Keratinocyte (primary cell): ENCODE measurements at regions not wholly inside any gene's neighbourhood (a gene's known extent, or its start where the extent isn't known, plus 50 kb on each side); places are given as distances from the start of the nearest gene placed in this dataset.

Experiments used
- DNase-seq: peaks from one replicate; pipeline ENCODE4 v3.0.0-alpha.2; 2011; ENCODE audit warnings: low read depth, missing footprints, low spot score
- FAIRE-seq: peaks from 2 replicates; lab custom pipeline; 2011; peaks lifted over from hg19 to GRCh38; lab: Jason Lieb, UNC
- H2AFZ ChIP-seq: 2 replicates; pipeline ENCODE4 v1.6.0; 2012; ENCODE audit warnings: low read length, control low read depth, inconsistent platforms; ENCODE audit not compliant: control insufficient read depth
- H3K27ac ChIP-seq: 2 replicates; pipeline ENCODE4 v1.5.1; 2011; ENCODE audit warnings: low read length; ENCODE audit not compliant: control insufficient read depth, insufficient read depth
- H3K27me3 ChIP-seq: 3 replicates; pipeline ENCODE4 v1.6.0; 2011; ENCODE audit warnings: low read length; ENCODE audit not compliant: control insufficient read depth, insufficient read depth; ENCODE audit errors: extremely low read depth
- H3K36me3 ChIP-seq, 2 experiments: 2 replicates in 1 of 2; 3 replicates in 1 of 2; pipeline ENCODE4 v1.5.1; 2011; ENCODE audit warnings: low read length in 2 of 2, mild to moderate bottlenecking in 1 of 2; ENCODE audit not compliant: control insufficient read depth in 2 of 2, insufficient read depth in 2 of 2; ENCODE audit errors: extremely low read depth in 1 of 2
- H3K4me1 ChIP-seq: 3 replicates; pipeline ENCODE4 v1.5.1; 2011; ENCODE audit warnings: low read length; ENCODE audit not compliant: control insufficient read depth, insufficient read depth; ENCODE audit errors: extremely low read depth
- H3K4me2 ChIP-seq: 3 replicates; pipeline ENCODE4 v1.6.0; 2011; ENCODE audit warnings: low read depth, low read length; ENCODE audit not compliant: control insufficient read depth, insufficient read depth; ENCODE audit errors: extremely low read depth
- H3K4me3 ChIP-seq, 3 experiments: fragments of 200-600 bp in 1 of 3; sonication (generic) in 1 of 3; 2 replicates in 2 of 3; 3 replicates in 1 of 3; pipeline ENCODE4 v1.5.1; 2011 to 2016; ENCODE audit warnings: low read length in 3 of 3, mild to moderate bottlenecking in 3 of 3, control low read depth in 2 of 3, inconsistent platforms in 1 of 3, low read depth in 1 of 3, mixed read lengths in 1 of 3, mixed run types in 1 of 3, moderate library complexity in 1 of 3; ENCODE audit not compliant: control insufficient read depth in 2 of 3, insufficient read depth in 2 of 3; ENCODE audit errors: extremely low read depth in 1 of 3
- H3K79me2 ChIP-seq: 2 replicates; pipeline ENCODE4 v1.6.0; 2012; ENCODE audit warnings: low read length; ENCODE audit not compliant: control insufficient read depth, insufficient read depth
- H3K9ac ChIP-seq: 3 replicates; pipeline ENCODE4 v1.6.0; 2011; ENCODE audit warnings: low read length; ENCODE audit not compliant: control insufficient read depth, insufficient read depth; ENCODE audit errors: extremely low read depth
- H3K9me1 ChIP-seq: 3 replicates; pipeline ENCODE4 v1.6.0; 2011; ENCODE audit warnings: low read length; ENCODE audit not compliant: control insufficient read depth, insufficient read depth; ENCODE audit errors: extremely low read depth
- H3K9me3 ChIP-seq: 2 replicates; pipeline ENCODE4 v1.5.1; 2012; ENCODE audit warnings: low read depth, low read length; ENCODE audit not compliant: control insufficient read depth
- H4K20me1 ChIP-seq: 3 replicates; pipeline ENCODE4 v1.6.0; 2011; ENCODE audit warnings: low read length; ENCODE audit not compliant: control insufficient read depth, insufficient read depth; ENCODE audit errors: extremely low read depth
- CTCF ChIP-seq, 3 experiments: IDR thresholded peaks in 1 of 3; conservative IDR thresholded peaks in 1 of 3; optimal IDR thresholded peaks in 1 of 3; 2 replicates in 2 of 3; 3 replicates in 1 of 3; pipeline versions ENCODE3 to v1.5.1; 2011; ENCODE audit warnings: low read length in 3 of 3, mild to moderate bottlenecking in 3 of 3, moderate library complexity in 2 of 3, control low read depth in 1 of 3, inconsistent platforms in 1 of 3; ENCODE audit not compliant: insufficient read depth in 2 of 3; ENCODE audit errors: extremely low read depth in 1 of 3
- EZH2 ChIP-seq: IDR thresholded peaks from one replicate; pipeline ENCODE4 v1.6.1; 2012; ENCODE audit warnings: inconsistent platforms, mild to moderate bottlenecking, low read length, moderate library complexity
- dilution Hi-C: fragments of 300-500 bp; cut with MboI; formaldehyde crosslinking; loops from one replicate; pipeline ENCODE4 v1.7.0; 2020; ENCODE audit warnings: low sequenced_read_pairs; ENCODE audit not compliant: extremely low pct_ligation_motif_present

DNA sequence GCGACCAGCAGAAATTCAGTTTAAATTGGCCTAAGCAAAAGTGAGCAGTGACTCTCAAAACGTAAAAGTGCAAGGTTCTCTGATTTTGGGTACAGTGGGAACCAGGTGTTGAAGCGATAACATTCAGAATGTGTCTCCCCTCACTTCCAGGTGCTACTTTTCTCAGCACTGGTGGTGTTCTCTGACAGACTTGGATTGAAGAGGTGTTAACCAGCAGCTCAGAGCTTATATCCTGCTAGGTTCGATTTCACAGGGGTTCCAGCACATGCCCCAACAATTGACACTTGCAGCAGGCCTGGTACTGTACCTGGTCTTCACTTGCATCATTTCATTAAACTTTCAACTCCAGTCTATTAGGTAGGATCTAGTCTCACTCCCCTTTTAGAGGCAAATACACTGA lies 680.2 kb downstream of the VRK1 start:
- no peaks in the 10 kb centered on the region for H4K20me1 ChIP-seq
- H3K9me1 ChIP-seq: no peaks in the 10 kb centered on the region
- H3K9me3 ChIP-seq: no peaks in the 10 kb centered on the region
- dilution Hi-C loops: no loop called here
- no peak overlapping the region for H2AFZ ChIP-seq
- H3K9ac ChIP-seq: no peak overlapping the region
- H3K4me1 ChIP-seq: no peaks in the 10 kb centered on the region
- H3K27ac ChIP-seq: no peak overlapping the region
- no peak overlapping the region for H3K4me2 ChIP-seq
- TF ChIP-seq CTCF (optimal IDR thresholded peaks at IDR 0.05 in 1 of 3, IDR thresholded peaks at IDR 0.05 in 1 of 3, conservative IDR thresholded peaks at IDR 0.05 in 1 of 3; ENCODE audit: extremely low read depth in 1 of 3, insufficient read depth in 2 of 3, low read length in 3 of 3): no peak
- TF ChIP-seq EZH2: no peak
- no peaks in the 10 kb centered on the region for H3K27me3 ChIP-seq
- H3K36me3 ChIP-seq: no peaks in the 10 kb centered on the region
- H3K79me2 ChIP-seq: no peaks in the 10 kb centered on the region
- no peak overlapping the region for H3K4me3 ChIP-seq
- no peak for FAIRE-seq
- no peak for DNase-seq

GRCh38 chr14:97485201-97485600 lies 688.0 kb downstream of the VRK1 start:
- H3K27ac ChIP-seq: no peak overlapping the region
- H3K4me3 ChIP-seq: no peak overlapping the region
- no peak for TF ChIP-seq CTCF (optimal IDR thresholded peaks at IDR 0.05 in 1 of 3, IDR thresholded peaks at IDR 0.05 in 1 of 3, conservative IDR thresholded peaks at IDR 0.05 in 1 of 3; ENCODE audit: extremely low read depth in 1 of 3, insufficient read depth in 2 of 3, low read length in 3 of 3)
- no peaks in the 10 kb centered on the region for H3K36me3 ChIP-seq
- no peaks in the 10 kb centered on the region for H3K27me3 ChIP-seq
- DNase-seq: no peak
- FAIRE-seq: no peak
- H2AFZ ChIP-seq: no peak overlapping the region
- H4K20me1 ChIP-seq: no peaks in the 10 kb centered on the region
- dilution Hi-C loops: no loop called here
- H3K9ac ChIP-seq: no peak overlapping the region
- H3K79me2 ChIP-seq: no peaks in the 10 kb centered on the region
- H3K4me1 ChIP-seq: no peaks in the 10 kb centered on the region
- H3K4me2 ChIP-seq: no peak overlapping the region
- H3K9me3 ChIP-seq: no peaks in the 10 kb centered on the region
- no peaks in the 10 kb centered on the region for H3K9me1 ChIP-seq
